GM12873 (cell line): ENCODE measurements at regions not wholly inside any gene's neighbourhood (a gene's known extent, or its start where the extent isn't known, plus 50 kb on each side); places are given as distances from the start of the nearest gene placed in this dataset.

ENCODE experiments used
- CTCF ChIP-seq: IDR thresholded peaks from 2 replicates; pipeline ENCODE4 v1.5.1; 2012; ENCODE audit warnings: low read depth, mild to moderate bottlenecking, moderate library complexity, low read length, control low read depth; ENCODE audit not compliant: insufficient read depth; ENCODE audit errors: missing control alignments

DNA sequence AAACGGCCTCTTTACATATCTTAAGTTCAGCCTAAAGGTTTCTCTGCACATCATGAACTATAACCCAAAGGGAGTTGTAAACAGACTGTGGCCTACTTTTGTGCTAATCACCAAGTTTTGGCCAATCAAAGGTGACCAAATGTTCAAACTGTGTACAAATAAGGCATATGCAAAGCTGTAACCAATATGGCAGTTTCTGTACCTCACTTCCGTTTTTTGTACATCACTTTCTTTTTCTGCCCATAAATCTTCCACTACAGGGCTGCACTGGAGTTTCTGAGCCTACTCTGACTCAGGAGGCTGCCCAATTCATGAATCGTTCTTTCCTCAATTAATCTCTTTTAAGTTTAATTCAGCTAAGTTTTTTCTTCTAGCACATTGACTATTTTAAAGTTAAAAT is 318.7 kb downstream of the SLC7A11 start:
- no peak for TF ChIP-seq CTCF

DNA sequence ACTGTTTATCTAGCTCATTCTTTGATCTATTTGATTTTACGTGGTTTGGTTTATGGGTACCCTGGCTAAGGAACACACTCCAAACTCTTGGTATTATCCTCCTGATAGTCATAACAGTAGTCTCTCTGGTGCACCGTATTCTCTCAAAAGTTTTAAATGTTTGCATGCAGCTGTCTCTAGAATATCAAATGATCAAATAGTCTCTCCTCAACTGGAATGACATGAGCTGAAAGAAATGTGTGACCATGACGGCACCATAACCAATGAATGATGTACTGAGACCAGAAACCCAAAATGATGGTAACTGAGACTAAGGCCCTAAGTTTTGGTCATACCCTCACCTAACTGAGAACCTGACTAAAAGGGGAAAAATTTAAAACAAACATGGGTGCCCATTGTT is 319.4 kb downstream of the SLC7A11 start:
- no peak for TF ChIP-seq CTCF

DNA sequence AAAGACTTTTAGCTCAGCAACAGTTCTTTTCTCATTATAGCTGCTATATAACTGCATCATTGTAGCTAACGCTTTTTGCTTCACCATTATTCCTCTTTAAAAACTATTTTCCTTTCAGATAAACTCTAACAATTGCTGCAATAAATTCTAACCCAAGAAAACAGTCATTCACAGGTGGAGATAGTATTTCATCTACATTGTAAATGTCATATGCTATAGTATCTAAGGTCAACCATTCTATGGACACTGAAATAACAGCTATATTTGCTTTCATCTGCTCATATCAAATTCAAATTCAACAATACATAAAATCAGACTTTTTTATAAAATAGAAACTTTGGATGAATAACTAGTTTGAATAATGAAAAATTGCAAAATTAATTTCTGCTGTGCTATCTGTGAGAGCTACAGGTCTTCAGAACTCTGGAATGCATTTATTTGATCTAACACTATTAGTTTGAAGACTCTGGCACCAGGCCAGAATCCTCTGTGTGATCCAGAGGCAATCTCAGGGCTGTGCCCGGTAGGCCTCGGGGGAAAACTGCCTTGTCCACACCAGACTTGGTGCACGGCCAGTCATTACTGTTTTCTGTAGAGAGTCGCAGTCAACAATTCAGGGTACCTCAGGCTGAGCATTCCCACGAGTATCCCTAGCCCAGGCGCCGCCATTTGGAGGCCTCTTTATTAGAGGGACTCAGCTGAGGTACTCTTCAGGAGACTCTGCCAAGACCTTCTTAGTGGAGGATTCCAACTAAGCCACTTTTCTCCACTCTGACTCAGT is 332.4 kb downstream of the SLC7A11 start:
- no peak for TF ChIP-seq CTCF

GRCh38 chr4:137905930-137906329 is 336.2 kb downstream of the SLC7A11 start:
- no peak for TF ChIP-seq CTCF

DNA sequence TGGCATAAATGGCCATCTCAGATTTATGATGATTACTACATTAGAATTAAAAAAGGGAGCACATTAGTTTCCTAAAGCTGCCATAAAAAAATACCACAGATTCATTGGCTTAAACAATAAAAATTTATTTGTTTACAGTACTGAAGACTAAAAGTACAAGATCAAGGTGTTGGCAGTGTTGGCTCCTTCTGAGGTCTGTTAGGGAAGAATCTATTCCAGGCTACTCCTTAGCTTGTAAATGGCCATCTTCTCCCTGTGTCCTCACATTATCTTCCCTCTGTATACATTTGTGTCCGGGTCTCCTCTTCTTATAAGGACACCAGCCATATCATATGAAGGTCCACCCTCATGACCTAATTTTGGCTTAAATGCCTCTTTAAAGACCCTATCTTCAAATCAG is 341.0 kb downstream of the SLC7A11 start:
- no peak for TF ChIP-seq CTCF

DNA sequence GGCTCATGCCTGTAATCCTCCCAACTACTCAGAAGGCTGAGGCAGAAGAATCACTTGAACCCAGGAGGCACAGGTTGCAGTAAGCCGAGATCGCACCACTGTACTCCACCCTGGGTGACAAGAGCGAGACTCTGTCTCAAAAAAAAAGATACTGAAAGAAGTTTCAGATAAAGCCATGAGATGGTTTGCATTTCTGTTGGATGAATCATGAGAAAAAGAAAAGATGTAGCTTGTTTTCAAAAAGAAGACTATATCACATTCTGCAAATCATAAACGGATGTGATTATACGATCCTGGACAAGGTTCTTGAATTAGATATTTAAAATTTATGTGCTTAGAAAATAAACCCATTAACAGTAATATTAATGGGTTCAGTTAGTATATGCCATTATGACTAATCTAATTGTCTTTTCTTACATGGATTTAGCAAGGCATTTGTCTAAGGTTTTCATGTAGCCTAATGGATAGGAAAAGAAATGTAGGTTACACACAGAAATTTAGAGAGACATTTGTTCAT is 345.9 kb downstream of the SLC7A11 start:
- TF ChIP-seq CTCF = no peak

GRCh38 chr4:137892134-137892533 is 350.0 kb downstream of the SLC7A11 start:
- no peak for TF ChIP-seq CTCF
